OCI-LY1 (cell line): ENCODE measurements at regions not wholly inside any gene's neighbourhood (a gene's known extent, or its start where the extent isn't known, plus 50 kb on each side); places are given as distances from the start of the nearest gene placed in this dataset.
"Not testable (repeated sequence)": the region's sequence is repeated elsewhere in the genome, so short reads cannot be mapped to it uniquely, and the experiment has no call there.

Source experiments
- H2AFZ ChIP-seq: fragments of 200-600 bp; sonication (generic), shearing (Covaris generic); 2 replicates; pipeline ENCODE4 v1.6.0; 2014; ENCODE audit warnings: antibody characterized with exemption, mild to moderate bottlenecking, low read length
- H3F3A ChIP-seq: fragments of 200-600 bp; sonication (generic), shearing (Covaris generic); 2 replicates; pipeline ENCODE4 v1.6.0; 2014; ENCODE audit warnings: mild to moderate bottlenecking, antibody characterized with exemption, low read length, moderate library complexity; ENCODE audit not compliant: insufficient read depth
- H3K27ac ChIP-seq: fragments of 200-600 bp; sonication (generic); 2 replicates; pipeline ENCODE4 v1.5.1; 2014; ENCODE audit warnings: low read length, mixed run types, mild to moderate bottlenecking, low read depth; ENCODE audit not compliant: poor library complexity, severe bottlenecking
- H3K27me3 ChIP-seq: fragments of 200-600 bp; sonication (generic); 2 replicates; pipeline ENCODE4 v1.6.0; 2014; ENCODE audit warnings: antibody characterized with exemption, mild to moderate bottlenecking, low read length, moderate library complexity; ENCODE audit not compliant: insufficient read depth
- H3K36me3 ChIP-seq: fragments of 200-600 bp; sonication (generic); 2 replicates; pipeline ENCODE4 v1.6.1; 2014; ENCODE audit warnings: mild to moderate bottlenecking, antibody characterized with exemption, low read length, moderate library complexity, mixed read lengths; ENCODE audit not compliant: insufficient read depth
- H3K4me1 ChIP-seq: fragments of 200-600 bp; sonication (generic); 2 replicates; pipeline ENCODE4 v1.5.1; 2014; ENCODE audit warnings: mild to moderate bottlenecking, low read length, moderate library complexity; ENCODE audit not compliant: insufficient read depth, severe bottlenecking
- H3K4me2 ChIP-seq: fragments of 200-600 bp; sonication (generic), shearing (Covaris generic); 2 replicates; pipeline ENCODE4 v1.6.1; 2014; ENCODE audit warnings: low read length
- H3K4me3 ChIP-seq: fragments of 200-600 bp; sonication (generic); 2 replicates; pipeline ENCODE4 v1.5.1; 2014; ENCODE audit warnings: low read length, low read depth, mild to moderate bottlenecking, mixed read lengths; ENCODE audit not compliant: poor library complexity, severe bottlenecking
- H3K79me2 ChIP-seq: fragments of 200-600 bp; shearing (Covaris generic); 2 replicates; pipeline ENCODE4 v1.6.1; 2016; ENCODE audit warnings: mixed run types, low read length, mixed read lengths; ENCODE audit not compliant: insufficient read depth
- H3K9ac ChIP-seq: fragments of 200-600 bp; sonication (generic), shearing (Covaris generic); 2 replicates; pipeline ENCODE4 v1.6.1; 2014; ENCODE audit warnings: mild to moderate bottlenecking, low read length, mixed read lengths
- H3K9me2 ChIP-seq: fragments of 200-600 bp; sonication (generic), shearing (Covaris generic); 2 replicates; pipeline ENCODE4 v1.6.1; 2014; ENCODE audit warnings: low read depth, mild to moderate bottlenecking, low read length, mixed read lengths
- H3K9me3 ChIP-seq: fragments of 200-600 bp; shearing (Covaris generic); 2 replicates; pipeline ENCODE4 v1.6.1; 2014; ENCODE audit warnings: low read length, mixed read lengths
- H4K20me1 ChIP-seq: fragments of 200-600 bp; sonication (generic), shearing (Covaris generic); 2 replicates; pipeline ENCODE4 v1.6.0; 2016; ENCODE audit warnings: mild to moderate bottlenecking, low read length; ENCODE audit not compliant: insufficient read depth
- CTCF ChIP-seq: fragments of 200-600 bp; sonication (generic), shearing (Covaris generic); IDR thresholded peaks from 2 replicates; pipeline ENCODE4 v1.5.1; 2017; ENCODE audit warnings: mild to moderate bottlenecking, antibody characterized with exemption, low read length, moderate library complexity, mixed read lengths
- EZH2 ChIP-seq: fragments of 200-600 bp; sonication (generic), shearing (Covaris generic); IDR thresholded peaks from 2 replicates; pipeline ENCODE4 v1.8.0; 2017; ENCODE audit warnings: borderline replicate concordance, mixed run types, mild to moderate bottlenecking, antibody characterized with exemption, low read length, moderate library complexity, mixed read lengths

- no peaks in the 10 kb centered on the region for H3K36me3 ChIP-seq
- no peaks in the 10 kb centered on the region for H3K79me2 ChIP-seq
- TF ChIP-seq EZH2 (no peak), CTCF (no peak)
- H3K9ac ChIP-seq = no peak overlapping the region
- no peaks in the 10 kb centered on the region for H3K27me3 ChIP-seq
- no peaks in the 10 kb centered on the region for H3K4me1 ChIP-seq
- H3K9me2 ChIP-seq = no peaks in the 10 kb centered on the region
- H3K4me3 ChIP-seq = no peak overlapping the region
- H3K9me3 ChIP-seq = no peaks in the 10 kb centered on the region
- H3F3A ChIP-seq = no peaks in the 10 kb centered on the region
- no peak overlapping the region for H2AFZ ChIP-seq
- no peak overlapping the region for H3K27ac ChIP-seq
- no peaks in the 10 kb centered on the region for H4K20me1 ChIP-seq
- H3K4me2 ChIP-seq = no peak overlapping the region
Measured at GRCh38 chr2:155481141-155481540, 782.6 kb downstream of the KCNJ3 start.

GRCh38 chr2:155472018-155472417 is 773.5 kb downstream of the KCNJ3 start:
- H3K27me3 ChIP-seq, H3K9me2 ChIP-seq, H3K4me3 ChIP-seq, H3K4me2 ChIP-seq, H3F3A ChIP-seq, H3K27ac ChIP-seq, H3K4me1 ChIP-seq, H3K79me2 ChIP-seq, H2AFZ ChIP-seq, H3K9ac ChIP-seq, H3K36me3 ChIP-seq, H3K9me3 ChIP-seq, H4K20me1 ChIP-seq: not testable (repeated sequence)

GRCh38 chr2:155456222-155456621 is 757.7 kb downstream of the KCNJ3 start:
- Histone ChIP-seq H3F3A (no peaks in the 10 kb centered on the region), H3K4me3 (no peak overlapping the region), H3K79me2 (no peaks in the 10 kb centered on the region), H3K9me3 (no peaks in the 10 kb centered on the region), H3K27me3 (no peaks in the 10 kb centered on the region), H3K9me2 (no peaks in the 10 kb centered on the region), H3K4me2 (no peak overlapping the region), H4K20me1 (no peaks in the 10 kb centered on the region), H3K9ac (no peak overlapping the region), H3K27ac (no peak overlapping the region), H3K36me3 (no peaks in the 10 kb centered on the region), H3K4me1 (no peaks in the 10 kb centered on the region), H2AFZ (no peak overlapping the region)
- TF ChIP-seq CTCF = no peak
- TF ChIP-seq EZH2 = no peak

GRCh38 chr2:155442755-155443372 is 744.4 kb downstream of the KCNJ3 start:
- H3F3A ChIP-seq = no peaks in the 10 kb centered on the region

More at GRCh38 chr2:155442755-155443372, 744.4 kb downstream of the KCNJ3 start:
- Histone ChIP-seq H3K27me3 (no peaks in the 10 kb centered on the region), H3K36me3 (no peaks in the 10 kb centered on the region), H3K9ac (no peak overlapping the region), H3K9me2 (no peaks in the 10 kb centered on the region), H3K4me3 (no peak overlapping the region), H3K27ac (no peak overlapping the region), H3K4me2 (no peak overlapping the region), H4K20me1 (no peaks in the 10 kb centered on the region), H3K79me2 (no peaks in the 10 kb centered on the region), H3K4me1 (no peaks in the 10 kb centered on the region), H2AFZ (no peak overlapping the region), H3K9me3 (no peaks in the 10 kb centered on the region)
- no peak for TF ChIP-seq CTCF
- no peak for TF ChIP-seq EZH2
